HCT116 (cell line): ENCODE measurements at regions not wholly inside any gene's neighbourhood (a gene's known extent, or its start where the extent isn't known, plus 50 kb on each side); places are given as distances from the start of the nearest gene placed in this dataset.

Experiments used
- ATAC-seq: fragments of 200-7000 bp; cut with Tn5 transposase; 2 replicates; pipeline ENCODE4 v1.9.1; 2020; ENCODE audit warnings: mild to moderate bottlenecking, moderate library complexity
- BruUV-seq: library from RNA; stranded (reverse); fragments of 400-500 nt; replicated peaks from 2 replicates; lab custom pipeline; 2021; lab: Mats Ljungman, UMichigan
- CTCF ChIA-PET: fragments of 300-600 bp; sonication (Branson Sonifier 250); formaldehyde crosslinking; loops from one replicate; lab custom pipeline; 2021; ENCODE audit warnings: antibody characterized with exemption; lab: Charles Lee
- POLR2A ChIA-PET: fragments of 300-600, 350-600 bp; sonication (Branson Sonifier 250); formaldehyde crosslinking; loops from one replicate; lab custom pipeline; 2021; ENCODE audit warnings: antibody characterized with exemption; lab: Charles Lee
- RAD21 ChIA-PET, 2 experiments: fragments of 300-600 bp; sonication (Branson Sonifier 250); formaldehyde crosslinking; loops; one replicate each; lab custom pipeline; 2023; ENCODE audit warnings: low total read pairs in 2 of 2; ENCODE audit not compliant: uncharacterized antibody in 2 of 2, unreplicated experiment in 2 of 2, low non-redundant PET in 1 of 2; lab: Charles Lee
- DNase-seq: peaks from one replicate; pipeline ENCODE4 v3.0.0-alpha.2; 2010; ENCODE audit warnings: low read depth, low spot score
- H2AFZ ChIP-seq: fragments of 200-600 bp; shearing (Covaris generic), sonication (generic); 2 replicates; pipeline ENCODE4 v1.6.1; 2017; ENCODE audit warnings: low read depth, mixed run types, mixed read lengths, antibody characterized with exemption, low read length; ENCODE audit not compliant: poor library complexity, severe bottlenecking
- H3K27ac ChIP-seq: 2 replicates; pipeline ENCODE4 v1.5.1; 2012; ENCODE audit warnings: low read depth, low read length
- H3K27me3 ChIP-seq: fragments of 200-600 bp; sonication (generic); 2 replicates; pipeline ENCODE4 v1.6.1; 2016; ENCODE audit warnings: mixed run types, low read length, mixed read lengths; ENCODE audit not compliant: insufficient read depth
- H3K36me3 ChIP-seq, 2 experiments: fragments of 200-500 bp in 1 of 2; fragments of 200-600 bp in 1 of 2; sonication (Bioruptor generic) in 1 of 2; sonication (generic) in 1 of 2; 2 replicates each; pipeline versions ENCODE4 v1.5.1 to v1.6.1; 2014 to 2016; ENCODE audit warnings: low read length in 2 of 2, inconsistent platforms in 1 of 2, mixed read lengths in 1 of 2, mixed run types in 1 of 2; ENCODE audit not compliant: insufficient read depth in 2 of 2, control insufficient read depth in 1 of 2
- H3K4me1 ChIP-seq, 2 experiments: fragments of 200-600 bp in 1 of 2; sonication (generic) in 1 of 2; 2 replicates each; pipeline versions ENCODE4 v1.5.1 to v1.6.1; 2012 to 2017; ENCODE audit warnings: low read length in 2 of 2, inconsistent platforms in 1 of 2, mild to moderate bottlenecking in 1 of 2, mixed read lengths in 1 of 2, mixed run types in 1 of 2, moderate library complexity in 1 of 2; ENCODE audit not compliant: insufficient read depth in 2 of 2, control insufficient read depth in 1 of 2
- H3K4me2 ChIP-seq: fragments of 200-600 bp; sonication (generic); 2 replicates; pipeline ENCODE4 v1.6.1; 2017; ENCODE audit warnings: mixed run types, low read length, mixed read lengths
- H3K4me3 ChIP-seq, 2 experiments: fragments of 200-600 bp in 1 of 2; sonication (generic) in 1 of 2; replicated peaks in 1 of 2; 2 replicates each; pipeline ENCODE4 v1.5.1; 2011 to 2016; ENCODE audit warnings: low read length in 2 of 2, control low read depth in 1 of 2, low read depth in 1 of 2, mild to moderate bottlenecking in 1 of 2, mixed read lengths in 1 of 2, mixed run types in 1 of 2
- H3K79me2 ChIP-seq: fragments of 200-600 bp; sonication (generic); 2 replicates; pipeline ENCODE4 v1.6.1; 2017; ENCODE audit warnings: mild to moderate bottlenecking, mixed run types, low read length, moderate library complexity, mixed read lengths; ENCODE audit not compliant: insufficient read depth
- H3K9ac ChIP-seq: fragments of 200-600 bp; sonication (generic); 2 replicates; pipeline ENCODE4 v1.6.1; 2016; ENCODE audit warnings: low read length, mixed read lengths
- H3K9me2 ChIP-seq: fragments of 200-600 bp; sonication (generic), shearing (Covaris generic); 2 replicates; pipeline ENCODE4 v1.6.1; 2017; ENCODE audit warnings: mixed run types, mild to moderate bottlenecking, moderate library complexity; ENCODE audit not compliant: insufficient read depth
- H3K9me3 ChIP-seq, 2 experiments: fragments of 200-500 bp in 1 of 2; fragments of 200-600 bp in 1 of 2; sonication (Bioruptor generic) in 1 of 2; sonication (generic) in 1 of 2; 2 replicates each; pipeline ENCODE4 v1.6.1; 2014 to 2017; ENCODE audit warnings: low read length in 2 of 2, mixed read lengths in 2 of 2, inconsistent platforms in 1 of 2, low read depth in 1 of 2, mild to moderate bottlenecking in 1 of 2, mixed run types in 1 of 2, moderate library complexity in 1 of 2; ENCODE audit not compliant: control insufficient read depth in 1 of 2, insufficient read depth in 1 of 2
- H4K20me1 ChIP-seq: fragments of 200-600 bp; sonication (generic), shearing (Covaris generic); 2 replicates; pipeline ENCODE4 v1.6.1; 2017; ENCODE audit warnings: mixed run types, mild to moderate bottlenecking, moderate library complexity; ENCODE audit not compliant: insufficient read depth
- CBX3 ChIP-seq: IDR thresholded peaks from 2 replicates; pipeline ENCODE4 v1.6.1; 2012; ENCODE audit warnings: low read depth
- CEBPB ChIP-seq: IDR thresholded peaks from 2 replicates; pipeline ENCODE4 v1.6.1; 2012; ENCODE audit warnings: low read depth
- CTCF ChIP-seq, 3 experiments: fragments of 200-600 bp in 1 of 3; sonication (generic) in 1 of 3; IDR thresholded peaks in 2 of 3; conservative IDR thresholded peaks in 1 of 3; 2 replicates each; pipeline ENCODE4 v1.5.1; 2012 to 2017; ENCODE audit warnings: low read depth in 2 of 3, low read length in 2 of 3, antibody characterized with exemption in 1 of 3, borderline replicate concordance in 1 of 3, control low read depth in 1 of 3, mild to moderate bottlenecking in 1 of 3, mixed read lengths in 1 of 3, mixed run types in 1 of 3, moderate library complexity in 1 of 3; ENCODE audit not compliant: insufficient read depth in 1 of 3
- EGR1 ChIP-seq: IDR thresholded peaks from 2 replicates; pipeline ENCODE4 v1.6.1; 2012; ENCODE audit warnings: low read depth
- ELF1 ChIP-seq: IDR thresholded peaks from 2 replicates; pipeline ENCODE4 v1.6.1; 2012; ENCODE audit warnings: low read depth, borderline replicate concordance
- FOSL1 ChIP-seq: IDR thresholded peaks from 2 replicates; pipeline ENCODE4 v1.6.1; 2012; ENCODE audit warnings: low read depth
- JUND ChIP-seq: IDR thresholded peaks from 2 replicates; pipeline ENCODE4 v1.6.1; 2012
- MAX ChIP-seq: IDR thresholded peaks from 2 replicates; pipeline ENCODE4 v1.6.1; 2012
- POLR2A ChIP-seq: IDR thresholded peaks from 2 replicates; pipeline ENCODE4 v1.7.0; 2011; ENCODE audit warnings: borderline replicate concordance; ENCODE audit not compliant: insufficient read depth, insufficient read length; ENCODE audit errors: extremely low read depth
- POLR2AphosphoS5 ChIP-seq: IDR thresholded peaks from 2 replicates; pipeline ENCODE4 v1.6.1; 2011; ENCODE audit warnings: mild to moderate bottlenecking, low read depth, low read length, moderate library complexity
- SIN3A ChIP-seq: IDR thresholded peaks from 2 replicates; pipeline ENCODE4 v1.6.1; 2012; ENCODE audit warnings: low read depth
- SP1 ChIP-seq: IDR thresholded peaks from 2 replicates; pipeline ENCODE4 v1.6.1; 2012; ENCODE audit warnings: low read depth
- SRF ChIP-seq: IDR thresholded peaks from 2 replicates; pipeline ENCODE4 v1.6.1; 2012; ENCODE audit warnings: low read depth
- TCF7L2 ChIP-seq: IDR thresholded peaks from 2 replicates; pipeline ENCODE4 v1.7.0; 2011; ENCODE audit warnings: borderline replicate concordance, inconsistent platforms; ENCODE audit not compliant: insufficient read depth, insufficient read length; ENCODE audit errors: extremely low read depth
- YY1 ChIP-seq: IDR thresholded peaks from 2 replicates; pipeline ENCODE4 v1.6.1; 2011; ENCODE audit warnings: low read length, low read depth, moderate library complexity, mild to moderate bottlenecking; ENCODE audit not compliant: insufficient replicate concordance; ENCODE audit errors: extremely low read depth
- ZBTB33 ChIP-seq: IDR thresholded peaks from 2 replicates; pipeline ENCODE4 v1.6.1; 2011; ENCODE audit warnings: mild to moderate bottlenecking, low read length, moderate library complexity; ENCODE audit not compliant: insufficient replicate concordance; ENCODE audit errors: extremely low read depth
- ZFX ChIP-seq: fragments of 450-650 bp; IDR thresholded peaks from 2 replicates; pipeline ENCODE4 v1.6.1; 2017
- ZNF274 ChIP-seq: fragments of 200-500 bp; sonication (Bioruptor generic); IDR thresholded peaks from 2 replicates; pipeline ENCODE4 v1.6.1; 2014; ENCODE audit warnings: mild to moderate bottlenecking, low read depth, low read length, inconsistent platforms
- intact Hi-C: fragments of 100-400 bp; cut with micrococcal nuclease; formaldehyde crosslinking; loops from 2 replicates; pipeline ENCODE4 v1.10.0; 2022

GRCh38 chr4:28469387-28469786 lies 1608.7 kb downstream of the STIM2 start:
- Histone ChIP-seq H3K79me2 (no peaks in the 10 kb centered on the region), H3K4me1 (no peaks in the 10 kb centered on the region), H3K4me3 (no peak overlapping the region), H3K4me2 (no peak overlapping the region)
- intact Hi-C loops = no loop called here
- RAD21 ChIA-PET = no interaction called here
- ATAC-seq = no peak
- DNase-seq = no peak
- TF ChIP-seq MAX (no peak), YY1 (no peak), CTCF (IDR thresholded peaks at IDR 0.05 in 2 of 3, conservative IDR thresholded peaks at IDR 0.05 in 1 of 3; ENCODE audit: borderline replicate concordance in 1 of 3, insufficient read depth in 1 of 3, low read depth in 2 of 3, low read length in 2 of 3) (no peak), JUND (no peak), POLR2AphosphoS5 (no peak), CBX3 (no peak), EGR1 (no peak), SP1 (no peak), SIN3A (no peak), FOSL1 (no peak), ZBTB33 (no peak), ZNF274 (no peak), SRF (no peak), ZFX (no peak), TCF7L2 (no peak), ELF1 (no peak), CEBPB (no peak), POLR2A (no peak)
- TF ChIP-seq, all 23 proteins: peak for 0
- no peak overlapping the region for H2AFZ ChIP-seq
- no peaks in the 10 kb centered on the region for H3K36me3 ChIP-seq
- no peaks in the 10 kb centered on the region for H3K27me3 ChIP-seq
- CTCF ChIA-PET = no interaction called here
- H3K9me3 ChIP-seq = no peaks in the 10 kb centered on the region
- no TSS peak for BruUV-seq
- POLR2A ChIA-PET = no interaction called here
- no peak overlapping the region for H3K9ac ChIP-seq
- no peaks in the 10 kb centered on the region for H3K9me2 ChIP-seq
- H4K20me1 ChIP-seq = no peaks in the 10 kb centered on the region
- H3K27ac ChIP-seq = no peak overlapping the region
